ENCODE measurements at regions not wholly inside any gene's neighbourhood (a gene's known extent, or its start where the extent isn't known, plus 50 kb on each side); places are given as distances from the start of the nearest gene placed in this dataset.

DNA sequence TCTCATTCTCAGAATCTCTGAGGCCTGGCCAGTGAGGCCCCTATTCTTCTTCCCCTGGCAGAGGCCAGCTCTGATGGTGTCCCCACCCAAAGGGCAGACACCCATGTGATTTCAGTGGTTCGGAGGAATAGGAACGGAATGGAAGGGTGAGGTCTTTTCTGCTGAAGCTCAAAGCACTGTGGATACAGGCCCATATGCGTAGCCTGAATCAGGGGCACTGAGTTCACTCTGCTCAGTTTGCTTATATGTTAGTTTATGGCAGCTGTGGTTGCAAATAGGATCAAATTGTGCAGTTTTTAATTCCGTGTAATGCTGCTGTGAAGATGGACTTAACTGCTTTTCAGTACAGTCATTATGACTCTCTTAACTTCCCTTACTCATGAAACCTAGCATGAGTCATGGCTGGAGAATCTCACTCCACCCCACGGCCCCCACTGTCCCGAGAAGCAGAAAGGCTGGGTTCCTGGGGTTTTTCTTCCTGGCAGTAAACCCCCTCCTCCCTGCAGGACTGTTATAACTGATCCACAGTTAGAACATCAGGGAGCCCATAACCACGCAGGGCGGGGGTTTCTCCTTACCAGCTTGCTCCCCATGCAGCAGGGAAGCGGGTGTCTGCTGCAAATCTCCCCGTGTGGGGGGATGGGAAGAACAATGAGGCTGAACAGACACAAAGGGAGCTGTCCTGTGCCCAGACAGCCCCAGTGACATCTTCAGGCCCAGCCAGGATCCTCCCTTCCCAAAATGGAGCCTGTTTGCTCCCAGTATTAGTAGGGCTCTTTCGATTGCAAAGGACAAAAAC, 122.7 kb downstream of the SLC38A6 start:
- TF ChIP-seq, protein P1, sequence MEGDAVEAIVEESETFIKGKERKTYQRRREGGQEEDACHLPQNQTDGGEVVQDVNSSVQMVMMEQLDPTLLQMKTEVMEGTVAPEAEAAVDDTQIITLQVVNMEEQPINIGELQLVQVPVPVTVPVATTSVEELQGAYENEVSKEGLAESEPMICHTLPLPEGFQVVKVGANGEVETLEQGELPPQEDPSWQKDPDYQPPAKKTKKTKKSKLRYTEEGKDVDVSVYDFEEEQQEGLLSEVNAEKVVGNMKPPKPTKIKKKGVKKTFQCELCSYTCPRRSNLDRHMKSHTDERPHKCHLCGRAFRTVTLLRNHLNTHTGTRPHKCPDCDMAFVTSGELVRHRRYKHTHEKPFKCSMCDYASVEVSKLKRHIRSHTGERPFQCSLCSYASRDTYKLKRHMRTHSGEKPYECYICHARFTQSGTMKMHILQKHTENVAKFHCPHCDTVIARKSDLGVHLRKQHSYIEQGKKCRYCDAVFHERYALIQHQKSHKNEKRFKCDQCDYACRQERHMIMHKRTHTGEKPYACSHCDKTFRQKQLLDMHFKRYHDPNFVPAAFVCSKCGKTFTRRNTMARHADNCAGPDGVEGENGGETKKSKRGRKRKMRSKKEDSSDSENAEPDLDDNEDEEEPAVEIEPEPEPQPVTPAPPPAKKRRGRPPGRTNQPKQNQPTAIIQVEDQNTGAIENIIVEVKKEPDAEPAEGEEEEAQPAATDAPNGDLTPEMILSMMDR (conservative IDR thresholded peaks at IDR 0.05), result no peak
- TF ChIP-seq EZH2 (IDR thresholded peaks at IDR 0.05; ENCODE audit: low read depth), result no peak
